ENCODE measurements at regions not wholly inside any gene's neighbourhood (a gene's known extent, or its start where the extent isn't known, plus 50 kb on each side); places are given as distances from the start of the nearest gene placed in this dataset.

- no peak for DNase-seq (ENCODE audit: low read depth, low spot score)
These were observed 253.1 kb upstream of the ADGRL4 start for GRCh38 chr1:79259390-79260336.

- DNase-seq (ENCODE audit: low read depth, low spot score): no peak
These were observed 248.9 kb upstream of the ADGRL4 start for GRCh38 chr1:79255421-79255820.

GRCh38 chr1:79252598-79252997 is 246.1 kb upstream of the ADGRL4 start:
- DNase-seq (ENCODE audit: low read depth, low spot score): no peak

- no peak for DNase-seq (ENCODE audit: low read depth, low spot score)
These were observed 233.3 kb upstream of the ADGRL4 start for GRCh38 chr1:79239840-79240239.

GRCh38 chr1:79235301-79236002 is 228.9 kb upstream of the ADGRL4 start:
- no peak for DNase-seq (ENCODE audit: low read depth, low spot score)

GRCh38 chr1:79232818-79233217 is 226.3 kb upstream of the ADGRL4 start:
- no peak for DNase-seq (ENCODE audit: low read depth, low spot score)

- peak; percentile 6 for DNase-seq (ENCODE audit: low read depth, low spot score)
These were observed 224.2 kb upstream of the ADGRL4 start for GRCh38 chr1:79230751-79231150.

- no peak for DNase-seq (ENCODE audit: low read depth, low spot score)
These were observed 220.4 kb upstream of the ADGRL4 start for GRCh38 chr1:79226963-79227362.

- no peak for DNase-seq (ENCODE audit: low read depth, low spot score)
These were observed 218.0 kb upstream of the ADGRL4 start for GRCh38 chr1:79224537-79224936.

GRCh38 chr1:79220509-79220908 is 214.0 kb upstream of the ADGRL4 start:
- no peak for DNase-seq (ENCODE audit: low read depth, low spot score)

- DNase-seq (ENCODE audit: low read depth, low spot score): no peak
These were observed 208.8 kb upstream of the ADGRL4 start for GRCh38 chr1:79215311-79215710.

- DNase-seq (ENCODE audit: low read depth, low spot score): no peak
These were observed 201.3 kb upstream of the ADGRL4 start for GRCh38 chr1:79207786-79208185.

GRCh38 chr1:79207331-79207730 is 200.8 kb upstream of the ADGRL4 start:
- no peak for DNase-seq (ENCODE audit: low read depth, low spot score)

GRCh38 chr1:79204779-79205479 is 198.4 kb upstream of the ADGRL4 start:
- no peak for DNase-seq (ENCODE audit: low read depth, low spot score)

GRCh38 chr1:79198832-79199231 is 192.3 kb upstream of the ADGRL4 start:
- DNase-seq (ENCODE audit: low read depth, low spot score): no peak

- no peak for DNase-seq (ENCODE audit: low read depth, low spot score)
These were observed 190.9 kb upstream of the ADGRL4 start for GRCh38 chr1:79197421-79197820.

- no peak for DNase-seq (ENCODE audit: low read depth, low spot score)
These were observed 189.7 kb upstream of the ADGRL4 start for GRCh38 chr1:79196211-79196610.

GRCh38 chr1:79193211-79194079 is 186.9 kb upstream of the ADGRL4 start:
- no peak for DNase-seq (ENCODE audit: low read depth, low spot score)

GRCh38 chr1:79190074-79190473 is 183.5 kb upstream of the ADGRL4 start:
- DNase-seq (ENCODE audit: low read depth, low spot score): no peak

- no peak for DNase-seq (ENCODE audit: low read depth, low spot score)
These were observed 181.8 kb upstream of the ADGRL4 start for GRCh38 chr1:79188337-79188736.

- DNase-seq (ENCODE audit: low read depth, low spot score): no peak
These were observed 179.7 kb upstream of the ADGRL4 start for GRCh38 chr1:79186260-79186659.

Measured in ELF-1 (cell line).